HepG2 (cell line): ENCODE measurements at regions not wholly inside any gene's neighbourhood (a gene's known extent, or its start where the extent isn't known, plus 50 kb on each side); places are given as distances from the start of the nearest gene placed in this dataset.

Experiments used
- HDAC1 ChIP-seq: sonication (generic); formaldehyde crosslinking; IDR thresholded peaks from 2 replicates; pipeline ENCODE4 v1.5.1; 2020; ENCODE audit warnings: mild to moderate bottlenecking, missing genetic modification reagents
- MAX ChIP-seq: IDR thresholded peaks from 2 replicates; pipeline ENCODE4 v1.6.1; 2012; ENCODE audit warnings: inconsistent platforms
- SP4 ChIP-seq: sonication (generic); formaldehyde crosslinking; IDR thresholded peaks from 2 replicates; pipeline ENCODE4 v1.8.1; 2023; ENCODE audit warnings: mild to moderate bottlenecking, missing genetic modification reagents
- TAF1 ChIP-seq: sonication (generic); formaldehyde crosslinking; IDR thresholded peaks from 2 replicates; pipeline ENCODE4 v1.4.0; 2020; ENCODE audit warnings: missing genetic modification reagents
- ZMAT3 ChIP-seq: sonication (generic); formaldehyde crosslinking; conservative IDR thresholded peaks from 2 replicates; pipeline ENCODE4 v1.7.0; 2021; ENCODE audit warnings: missing genetic modification reagents
- ZNF253 ChIP-seq: sonication (generic); formaldehyde crosslinking; IDR thresholded peaks from 2 replicates; pipeline ENCODE4 v1.8.0; 2022; ENCODE audit warnings: mild to moderate bottlenecking, missing genetic modification reagents, borderline replicate concordance
- TF ChIP-seq, protein P1 (sequence below): IDR thresholded peaks from 2 replicates; pipeline ENCODE4 v1.6.1; 2016; ENCODE audit warnings: low read depth, control low read depth
- TF ChIP-seq, protein P2 (sequence below): sonication (generic); formaldehyde crosslinking; conservative IDR thresholded peaks from 2 replicates; pipeline ENCODE4 v1.4.0; 2020; ENCODE audit warnings: missing genetic modification reagents
- TF ChIP-seq, protein P3 (sequence below): sonication (generic); formaldehyde crosslinking; IDR thresholded peaks from 2 replicates; pipeline ENCODE4 v1.5.0; 2020; ENCODE audit warnings: mild to moderate bottlenecking, missing genetic modification reagents, moderate library complexity
- TF ChIP-seq, protein P4 (sequence below): sonication (generic); formaldehyde crosslinking; IDR thresholded peaks from 2 replicates; pipeline ENCODE4 v1.4.0; 2020; ENCODE audit warnings: mild to moderate bottlenecking, missing genetic modification reagents
- TF ChIP-seq, protein P5 (sequence below): sonication (generic); formaldehyde crosslinking; IDR thresholded peaks from 2 replicates; pipeline ENCODE4 v1.4.0; 2020; ENCODE audit warnings: missing genetic modification reagents
- TF ChIP-seq, protein P6 (sequence below): sonication (generic); formaldehyde crosslinking; IDR thresholded peaks from 2 replicates; pipeline ENCODE4 v1.5.1; 2020; ENCODE audit warnings: mild to moderate bottlenecking, missing genetic modification reagents, moderate library complexity
- TF ChIP-seq, protein P7 (sequence below): sonication (generic); formaldehyde crosslinking; IDR thresholded peaks from 2 replicates; pipeline ENCODE4 v1.5.1; 2020; ENCODE audit warnings: mild to moderate bottlenecking, moderate library complexity, missing genetic modification reagents

DNA sequence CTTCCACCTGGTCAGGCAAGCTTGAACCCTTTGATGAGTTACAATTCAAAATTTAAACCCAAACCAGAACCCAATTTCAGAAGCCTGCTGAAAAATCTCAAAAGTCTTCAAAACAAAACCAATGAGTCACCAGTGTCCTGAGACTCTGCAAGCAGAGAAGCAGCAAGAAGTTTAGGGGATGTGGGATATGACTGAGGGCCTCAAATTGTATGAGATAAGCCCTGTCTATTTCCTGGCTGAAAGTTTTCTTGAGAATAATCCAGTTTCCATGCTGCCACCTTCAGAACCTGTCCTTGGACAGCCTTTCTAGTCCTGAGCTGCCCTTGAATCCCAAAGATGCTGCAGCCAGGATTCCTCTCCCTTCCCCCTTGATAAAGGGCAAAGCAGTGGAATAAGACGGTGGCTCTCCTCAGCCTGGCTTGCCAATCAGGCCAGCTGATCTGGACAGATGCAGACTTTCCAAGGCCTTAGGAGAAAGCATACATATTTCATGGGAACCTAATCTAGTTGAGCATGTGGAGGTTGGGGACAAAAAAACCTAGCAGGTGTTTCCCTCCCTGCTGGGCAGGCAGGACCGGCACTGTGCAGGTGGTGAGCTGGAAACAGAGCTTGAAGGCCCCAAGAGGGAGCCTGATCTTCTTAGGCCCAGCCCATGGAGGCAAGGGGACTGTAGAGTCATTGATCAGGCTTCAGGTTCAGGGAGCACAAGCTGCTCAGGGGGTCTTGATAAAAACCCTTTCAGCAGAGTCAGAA is 278.0 kb upstream of the MGAT5 start:
- TF ChIP-seq, protein P1, sequence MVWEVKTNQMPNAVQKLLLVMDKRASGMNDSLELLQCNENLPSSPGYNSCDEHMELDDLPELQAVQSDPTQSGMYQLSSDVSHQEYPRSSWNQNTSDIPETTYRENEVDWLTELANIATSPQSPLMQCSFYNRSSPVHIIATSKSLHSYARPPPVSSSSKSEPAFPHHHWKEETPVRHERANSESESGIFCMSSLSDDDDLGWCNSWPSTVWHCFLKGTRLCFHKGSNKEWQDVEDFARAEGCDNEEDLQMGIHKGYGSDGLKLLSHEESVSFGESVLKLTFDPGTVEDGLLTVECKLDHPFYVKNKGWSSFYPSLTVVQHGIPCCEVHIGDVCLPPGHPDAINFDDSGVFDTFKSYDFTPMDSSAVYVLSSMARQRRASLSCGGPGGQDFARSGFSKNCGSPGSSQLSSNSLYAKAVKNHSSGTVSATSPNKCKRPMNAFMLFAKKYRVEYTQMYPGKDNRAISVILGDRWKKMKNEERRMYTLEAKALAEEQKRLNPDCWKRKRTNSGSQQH (CRISPR knock-in tag), result no peak
- TF ChIP-seq ZNF253 (CRISPR knock-in tag) (no peak), ZMAT3 (CRISPR knock-in tag) (no peak), HDAC1 (CRISPR knock-in tag) (no peak), TAF1 (no peak), MAX (no peak), SP4 (CRISPR knock-in tag) (no peak)
- TF ChIP-seq, protein P2, sequence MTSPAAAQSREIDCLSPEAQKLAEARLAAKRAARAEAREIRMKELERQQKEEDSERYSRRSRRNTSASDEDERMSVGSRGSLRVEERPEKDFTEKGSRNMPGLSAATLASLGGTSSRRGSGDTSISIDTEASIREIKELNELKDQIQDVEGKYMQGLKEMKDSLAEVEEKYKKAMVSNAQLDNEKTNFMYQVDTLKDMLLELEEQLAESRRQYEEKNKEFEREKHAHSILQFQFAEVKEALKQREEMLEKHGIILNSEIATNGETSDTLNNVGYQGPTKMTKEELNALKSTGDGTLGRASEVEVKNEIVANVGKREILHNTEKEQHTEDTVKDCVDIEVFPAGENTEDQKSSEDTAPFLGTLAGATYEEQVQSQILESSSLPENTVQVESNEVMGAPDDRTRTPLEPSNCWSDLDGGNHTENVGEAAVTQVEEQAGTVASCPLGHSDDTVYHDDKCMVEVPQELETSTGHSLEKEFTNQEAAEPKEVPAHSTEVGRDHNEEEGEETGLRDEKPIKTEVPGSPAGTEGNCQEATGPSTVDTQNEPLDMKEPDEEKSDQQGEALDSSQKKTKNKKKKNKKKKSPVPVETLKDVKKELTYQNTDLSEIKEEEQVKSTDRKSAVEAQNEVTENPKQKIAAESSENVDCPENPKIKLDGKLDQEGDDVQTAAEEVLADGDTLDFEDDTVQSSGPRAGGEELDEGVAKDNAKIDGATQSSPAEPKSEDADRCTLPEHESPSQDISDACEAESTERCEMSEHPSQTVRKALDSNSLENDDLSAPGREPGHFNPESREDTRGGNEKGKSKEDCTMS (CRISPR knock-in tag), result no peak
- TF ChIP-seq, protein P3, sequence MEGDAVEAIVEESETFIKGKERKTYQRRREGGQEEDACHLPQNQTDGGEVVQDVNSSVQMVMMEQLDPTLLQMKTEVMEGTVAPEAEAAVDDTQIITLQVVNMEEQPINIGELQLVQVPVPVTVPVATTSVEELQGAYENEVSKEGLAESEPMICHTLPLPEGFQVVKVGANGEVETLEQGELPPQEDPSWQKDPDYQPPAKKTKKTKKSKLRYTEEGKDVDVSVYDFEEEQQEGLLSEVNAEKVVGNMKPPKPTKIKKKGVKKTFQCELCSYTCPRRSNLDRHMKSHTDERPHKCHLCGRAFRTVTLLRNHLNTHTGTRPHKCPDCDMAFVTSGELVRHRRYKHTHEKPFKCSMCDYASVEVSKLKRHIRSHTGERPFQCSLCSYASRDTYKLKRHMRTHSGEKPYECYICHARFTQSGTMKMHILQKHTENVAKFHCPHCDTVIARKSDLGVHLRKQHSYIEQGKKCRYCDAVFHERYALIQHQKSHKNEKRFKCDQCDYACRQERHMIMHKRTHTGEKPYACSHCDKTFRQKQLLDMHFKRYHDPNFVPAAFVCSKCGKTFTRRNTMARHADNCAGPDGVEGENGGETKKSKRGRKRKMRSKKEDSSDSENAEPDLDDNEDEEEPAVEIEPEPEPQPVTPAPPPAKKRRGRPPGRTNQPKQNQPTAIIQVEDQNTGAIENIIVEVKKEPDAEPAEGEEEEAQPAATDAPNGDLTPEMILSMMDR, result no peak
- TF ChIP-seq, protein P4, sequence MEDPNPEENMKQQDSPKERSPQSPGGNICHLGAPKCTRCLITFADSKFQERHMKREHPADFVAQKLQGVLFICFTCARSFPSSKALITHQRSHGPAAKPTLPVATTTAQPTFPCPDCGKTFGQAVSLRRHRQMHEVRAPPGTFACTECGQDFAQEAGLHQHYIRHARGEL (CRISPR knock-in tag), result no peak
- TF ChIP-seq, protein P5, sequence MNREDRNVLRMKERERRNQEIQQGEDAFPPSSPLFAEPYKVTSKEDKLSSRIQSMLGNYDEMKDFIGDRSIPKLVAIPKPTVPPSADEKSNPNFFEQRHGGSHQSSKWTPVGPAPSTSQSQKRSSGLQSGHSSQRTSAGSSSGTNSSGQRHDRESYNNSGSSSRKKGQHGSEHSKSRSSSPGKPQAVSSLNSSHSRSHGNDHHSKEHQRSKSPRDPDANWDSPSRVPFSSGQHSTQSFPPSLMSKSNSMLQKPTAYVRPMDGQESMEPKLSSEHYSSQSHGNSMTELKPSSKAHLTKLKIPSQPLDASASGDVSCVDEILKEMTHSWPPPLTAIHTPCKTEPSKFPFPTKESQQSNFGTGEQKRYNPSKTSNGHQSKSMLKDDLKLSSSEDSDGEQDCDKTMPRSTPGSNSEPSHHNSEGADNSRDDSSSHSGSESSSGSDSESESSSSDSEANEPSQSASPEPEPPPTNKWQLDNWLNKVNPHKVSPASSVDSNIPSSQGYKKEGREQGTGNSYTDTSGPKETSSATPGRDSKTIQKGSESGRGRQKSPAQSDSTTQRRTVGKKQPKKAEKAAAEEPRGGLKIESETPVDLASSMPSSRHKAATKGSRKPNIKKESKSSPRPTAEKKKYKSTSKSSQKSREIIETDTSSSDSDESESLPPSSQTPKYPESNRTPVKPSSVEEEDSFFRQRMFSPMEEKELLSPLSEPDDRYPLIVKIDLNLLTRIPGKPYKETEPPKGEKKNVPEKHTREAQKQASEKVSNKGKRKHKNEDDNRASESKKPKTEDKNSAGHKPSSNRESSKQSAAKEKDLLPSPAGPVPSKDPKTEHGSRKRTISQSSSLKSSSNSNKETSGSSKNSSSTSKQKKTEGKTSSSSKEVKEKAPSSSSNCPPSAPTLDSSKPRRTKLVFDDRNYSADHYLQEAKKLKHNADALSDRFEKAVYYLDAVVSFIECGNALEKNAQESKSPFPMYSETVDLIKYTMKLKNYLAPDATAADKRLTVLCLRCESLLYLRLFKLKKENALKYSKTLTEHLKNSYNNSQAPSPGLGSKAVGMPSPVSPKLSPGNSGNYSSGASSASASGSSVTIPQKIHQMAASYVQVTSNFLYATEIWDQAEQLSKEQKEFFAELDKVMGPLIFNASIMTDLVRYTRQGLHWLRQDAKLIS (CRISPR knock-in tag), result no peak
- TF ChIP-seq, protein P6, sequence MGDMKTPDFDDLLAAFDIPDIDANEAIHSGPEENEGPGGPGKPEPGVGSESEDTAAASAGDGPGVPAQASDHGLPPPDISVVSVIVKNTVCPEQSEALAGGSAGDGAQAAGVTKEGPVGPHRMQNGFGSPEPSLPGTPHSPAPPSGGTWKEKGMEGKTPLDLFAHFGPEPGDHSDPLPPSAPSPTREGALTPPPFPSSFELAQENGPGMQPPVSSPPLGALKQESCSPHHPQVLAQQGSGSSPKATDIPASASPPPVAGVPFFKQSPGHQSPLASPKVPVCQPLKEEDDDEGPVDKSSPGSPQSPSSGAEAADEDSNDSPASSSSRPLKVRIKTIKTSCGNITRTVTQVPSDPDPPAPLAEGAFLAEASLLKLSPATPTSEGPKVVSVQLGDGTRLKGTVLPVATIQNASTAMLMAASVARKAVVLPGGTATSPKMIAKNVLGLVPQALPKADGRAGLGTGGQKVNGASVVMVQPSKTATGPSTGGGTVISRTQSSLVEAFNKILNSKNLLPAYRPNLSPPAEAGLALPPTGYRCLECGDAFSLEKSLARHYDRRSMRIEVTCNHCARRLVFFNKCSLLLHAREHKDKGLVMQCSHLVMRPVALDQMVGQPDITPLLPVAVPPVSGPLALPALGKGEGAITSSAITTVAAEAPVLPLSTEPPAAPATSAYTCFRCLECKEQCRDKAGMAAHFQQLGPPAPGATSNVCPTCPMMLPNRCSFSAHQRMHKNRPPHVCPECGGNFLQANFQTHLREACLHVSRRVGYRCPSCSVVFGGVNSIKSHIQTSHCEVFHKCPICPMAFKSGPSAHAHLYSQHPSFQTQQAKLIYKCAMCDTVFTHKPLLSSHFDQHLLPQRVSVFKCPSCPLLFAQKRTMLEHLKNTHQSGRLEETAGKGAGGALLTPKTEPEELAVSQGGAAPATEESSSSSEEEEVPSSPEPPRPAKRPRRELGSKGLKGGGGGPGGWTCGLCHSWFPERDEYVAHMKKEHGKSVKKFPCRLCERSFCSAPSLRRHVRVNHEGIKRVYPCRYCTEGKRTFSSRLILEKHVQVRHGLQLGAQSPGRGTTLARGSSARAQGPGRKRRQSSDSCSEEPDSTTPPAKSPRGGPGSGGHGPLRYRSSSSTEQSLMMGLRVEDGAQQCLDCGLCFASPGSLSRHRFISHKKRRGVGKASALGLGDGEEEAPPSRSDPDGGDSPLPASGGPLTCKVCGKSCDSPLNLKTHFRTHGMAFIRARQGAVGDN (CRISPR knock-in tag), result no peak
- TF ChIP-seq, protein P7, sequence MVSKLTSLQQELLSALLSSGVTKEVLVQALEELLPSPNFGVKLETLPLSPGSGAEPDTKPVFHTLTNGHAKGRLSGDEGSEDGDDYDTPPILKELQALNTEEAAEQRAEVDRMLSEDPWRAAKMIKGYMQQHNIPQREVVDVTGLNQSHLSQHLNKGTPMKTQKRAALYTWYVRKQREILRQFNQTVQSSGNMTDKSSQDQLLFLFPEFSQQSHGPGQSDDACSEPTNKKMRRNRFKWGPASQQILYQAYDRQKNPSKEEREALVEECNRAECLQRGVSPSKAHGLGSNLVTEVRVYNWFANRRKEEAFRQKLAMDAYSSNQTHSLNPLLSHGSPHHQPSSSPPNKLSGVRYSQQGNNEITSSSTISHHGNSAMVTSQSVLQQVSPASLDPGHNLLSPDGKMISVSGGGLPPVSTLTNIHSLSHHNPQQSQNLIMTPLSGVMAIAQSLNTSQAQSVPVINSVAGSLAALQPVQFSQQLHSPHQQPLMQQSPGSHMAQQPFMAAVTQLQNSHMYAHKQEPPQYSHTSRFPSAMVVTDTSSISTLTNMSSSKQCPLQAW (CRISPR knock-in tag), result no peak
